GM19467 (cell line): ENCODE measurements at regions not wholly inside any gene's neighbourhood (a gene's known extent, or its start where the extent isn't known, plus 50 kb on each side); places are given as distances from the start of the nearest gene placed in this dataset.

Source experiments
- ATAC-seq: cut with Tn5 transposase; IDR thresholded peaks from one replicate; pipeline ENCODE4 v1.9.1; 2021; ENCODE audit warnings: mild to moderate bottlenecking, moderate library complexity; ENCODE audit not compliant: unreplicated experiment

DNA sequence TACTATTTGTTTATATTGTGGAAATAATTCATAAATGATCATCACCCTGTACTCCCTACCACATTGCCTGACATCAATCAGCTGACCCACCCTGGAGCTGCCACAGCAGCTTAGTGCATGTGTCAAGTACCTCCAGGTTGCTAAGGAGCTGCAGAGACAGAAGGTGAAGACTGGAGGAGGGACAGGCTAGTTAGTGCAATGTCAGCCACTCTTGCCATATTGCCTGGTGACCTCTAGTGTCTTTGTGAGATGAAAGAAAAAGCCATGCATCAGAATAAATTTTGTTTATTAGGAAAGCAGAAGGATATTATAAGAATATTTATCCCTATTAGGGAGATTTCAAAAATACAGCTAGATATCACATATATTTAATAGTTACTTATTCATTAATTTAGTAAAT, 243.9 kb upstream of the FAT4 start:
- no peak for ATAC-seq

DNA sequence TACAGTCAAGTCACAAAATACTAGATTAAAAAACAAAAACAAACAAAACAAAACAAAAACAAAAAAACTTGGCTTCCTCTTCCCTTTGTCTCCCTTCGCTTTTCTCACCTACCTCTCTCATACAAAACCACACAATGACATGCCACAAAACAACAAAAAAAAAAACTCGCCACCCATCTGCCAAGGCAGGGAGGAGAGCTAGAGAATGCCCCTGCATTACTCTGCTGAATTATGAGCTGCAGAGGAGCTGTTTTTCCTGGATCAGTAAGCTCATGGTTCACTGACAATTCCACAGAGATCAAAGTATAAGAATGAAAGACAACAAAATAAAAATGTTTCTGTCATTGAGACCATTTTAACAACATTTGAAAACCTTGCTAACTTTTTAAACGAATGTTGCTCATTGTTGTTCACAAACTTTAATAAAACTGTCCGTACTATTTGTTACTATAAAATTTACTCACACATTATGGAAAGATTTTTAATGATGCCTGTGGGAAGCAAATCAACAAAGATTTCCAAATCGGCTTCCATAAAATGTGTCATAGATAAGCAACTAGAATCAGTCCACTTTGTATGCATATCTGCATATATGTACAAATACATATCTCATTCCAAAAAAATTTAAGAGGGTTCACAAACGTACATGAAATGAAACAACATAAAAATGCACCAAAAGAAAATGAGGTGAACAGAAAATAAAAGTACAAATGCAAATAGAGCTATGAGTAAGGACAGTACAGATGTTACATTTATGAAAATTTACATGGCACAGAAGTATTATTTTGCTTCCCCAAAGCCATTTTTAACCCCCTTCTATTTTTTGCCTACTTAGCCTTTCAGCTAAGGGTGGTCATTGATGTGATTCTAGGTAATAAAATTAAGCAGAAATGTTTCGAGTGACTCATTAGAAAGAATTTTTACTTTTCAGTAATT, 252.4 kb upstream of the FAT4 start:
- ATAC-seq: no peak

DNA sequence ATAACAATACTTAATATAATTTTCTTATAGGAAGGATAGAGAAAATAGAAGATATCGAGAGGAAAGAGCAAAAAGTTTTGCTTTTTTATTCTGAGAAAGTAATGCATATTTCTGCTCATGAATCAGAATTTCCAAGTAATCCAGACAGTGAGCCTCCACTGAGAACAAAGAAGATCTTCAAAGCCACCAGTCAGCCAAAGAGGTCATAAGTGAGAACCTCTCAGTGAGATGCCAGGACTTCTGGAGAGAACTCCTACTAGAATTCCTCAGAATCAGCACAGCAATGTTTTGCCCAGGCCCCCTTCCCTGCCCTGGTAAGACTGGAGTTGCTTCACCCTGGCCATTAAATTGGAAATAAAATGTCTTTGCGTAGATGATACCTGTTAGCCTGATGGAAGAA, 254.4 kb upstream of the FAT4 start:
- ATAC-seq: no peak

DNA sequence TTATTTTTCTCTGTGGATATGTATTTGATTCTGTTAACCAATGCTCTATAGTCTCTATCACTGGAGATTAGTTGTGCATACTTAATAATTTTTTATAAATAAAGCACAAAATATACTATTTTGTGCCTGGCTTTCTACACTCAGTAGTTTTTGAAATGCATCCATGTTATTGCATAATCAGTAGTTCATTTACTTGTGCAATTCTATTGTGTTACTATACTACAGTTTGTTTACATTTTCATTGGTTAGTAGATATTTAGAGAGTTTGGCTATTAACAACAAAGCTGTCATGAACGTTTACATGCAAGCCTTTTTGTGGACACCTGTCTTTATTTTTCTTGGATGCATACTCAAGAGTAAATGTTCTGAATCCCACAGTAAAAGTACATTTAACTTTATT, 265.0 kb upstream of the FAT4 start:
- no peak for ATAC-seq

DNA sequence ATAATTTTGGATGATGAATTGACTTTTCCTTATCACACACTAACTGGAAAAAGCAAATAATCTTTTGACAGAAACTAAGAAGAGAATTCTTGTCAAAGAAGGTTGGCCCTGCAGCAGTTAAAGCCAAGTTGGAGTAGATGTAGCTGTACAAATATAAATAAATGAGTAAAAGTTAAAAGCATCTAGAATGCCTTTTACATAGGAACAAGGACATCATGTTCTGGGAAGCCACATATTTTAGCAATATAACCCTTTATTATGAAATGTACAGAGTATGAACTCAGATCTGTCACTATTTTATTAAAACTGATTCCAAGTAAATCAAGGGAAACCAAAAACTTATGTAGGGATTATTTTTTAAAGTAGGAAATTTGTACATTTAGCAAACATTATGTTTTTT, 269.4 kb upstream of the FAT4 start:
- no peak for ATAC-seq

DNA sequence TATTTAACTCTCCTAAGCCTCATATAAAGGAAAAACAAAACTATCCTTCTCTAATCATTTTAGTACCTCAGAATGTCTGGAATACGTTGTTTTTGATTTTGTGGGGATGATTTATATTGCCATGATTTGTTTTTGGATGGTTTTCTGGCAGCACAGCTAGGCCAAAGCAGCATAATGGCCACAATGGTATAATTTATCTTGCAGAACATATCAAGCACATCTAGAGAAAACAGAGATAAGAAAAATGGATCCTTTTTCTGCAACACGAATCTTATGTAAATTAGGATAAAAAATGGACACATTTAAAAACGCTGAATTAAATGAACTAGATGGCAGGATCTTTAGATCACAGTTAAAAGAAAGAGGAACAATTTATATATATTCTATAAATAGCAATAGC, 269.9 kb upstream of the FAT4 start:
- no peak for ATAC-seq

DNA sequence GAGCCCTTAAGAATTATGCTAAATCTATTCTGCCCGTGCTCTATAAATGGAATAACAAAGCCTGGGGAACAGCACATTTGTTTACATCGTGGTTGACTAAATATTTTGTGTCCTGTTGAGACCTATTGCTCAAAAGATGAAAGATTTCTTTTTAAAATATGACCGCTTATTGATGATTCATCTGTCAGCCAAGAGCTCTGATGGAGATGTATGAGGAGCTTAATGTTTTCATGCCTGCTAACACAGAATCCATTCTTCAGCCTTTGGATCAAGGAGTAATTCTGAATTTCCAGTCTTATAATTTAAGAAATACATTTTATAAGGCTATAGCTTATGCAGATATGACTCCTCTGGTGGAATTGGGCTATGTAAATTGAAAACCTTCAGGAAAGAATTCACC, 271.3 kb upstream of the FAT4 start:
- no peak for ATAC-seq

DNA sequence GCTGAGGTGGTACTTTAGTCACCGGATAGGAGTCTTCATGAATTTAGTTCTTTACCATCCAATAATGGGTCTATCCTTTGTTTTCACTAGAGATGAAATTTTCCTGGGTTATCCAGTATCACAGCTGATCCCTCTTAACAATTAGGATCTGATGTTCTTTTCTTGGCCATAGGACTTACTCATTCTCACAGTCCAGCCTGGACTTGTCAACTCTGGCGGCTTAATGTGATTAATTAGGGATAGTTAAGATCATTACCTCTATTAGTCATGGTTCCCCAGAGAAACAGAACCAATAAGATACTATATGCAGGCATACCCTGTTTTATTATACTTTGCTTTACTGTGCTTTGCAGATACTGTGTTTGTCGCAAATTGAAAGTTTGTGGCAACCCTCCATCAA, 272.7 kb upstream of the FAT4 start:
- ATAC-seq: no peak

DNA sequence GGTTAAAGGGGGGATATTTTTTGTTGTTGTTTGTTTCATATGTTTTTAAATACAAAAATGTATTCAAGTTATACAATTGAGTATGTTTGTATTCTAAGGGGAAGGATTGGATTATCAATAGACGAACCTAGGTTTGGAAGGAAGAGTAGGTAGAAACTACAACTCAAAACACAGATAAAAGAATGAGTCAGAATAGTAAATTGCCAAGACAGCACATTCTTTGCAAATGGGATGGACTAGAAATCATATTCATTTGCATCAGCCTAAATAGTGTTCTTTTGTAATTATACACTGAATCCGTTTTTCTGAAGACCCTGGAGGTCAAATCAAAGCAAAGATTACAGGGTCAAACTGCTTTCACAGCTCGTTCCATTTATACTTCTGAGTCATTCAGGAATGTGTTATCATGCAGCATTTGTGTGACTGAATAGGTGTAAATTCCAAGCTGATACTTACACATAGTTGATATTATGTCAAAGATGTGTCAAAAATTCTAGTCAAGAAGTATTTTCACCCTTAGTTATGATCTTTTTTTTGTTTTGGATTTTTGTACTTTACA, 273.3 kb upstream of the FAT4 start:
- no peak for ATAC-seq

DNA sequence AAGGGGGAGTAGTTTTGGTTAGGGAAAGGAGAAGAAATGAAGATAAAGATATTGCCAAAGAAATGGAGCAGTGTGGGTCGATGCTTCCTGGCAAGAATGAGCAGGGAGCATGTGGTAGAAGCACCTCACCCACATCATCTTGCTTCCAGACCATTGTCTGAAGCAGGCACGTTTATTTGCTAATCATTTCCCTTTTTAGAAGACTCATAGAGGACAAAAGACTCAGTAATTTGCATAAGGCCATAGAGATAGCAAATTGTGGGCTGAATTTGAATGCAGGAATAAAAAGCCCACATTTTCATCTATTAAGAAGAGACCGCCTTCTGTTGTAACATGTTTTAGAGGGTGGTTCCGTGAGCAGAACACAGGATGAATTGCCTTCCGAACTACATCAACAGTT, 275.2 kb upstream of the FAT4 start:
- no peak for ATAC-seq

DNA sequence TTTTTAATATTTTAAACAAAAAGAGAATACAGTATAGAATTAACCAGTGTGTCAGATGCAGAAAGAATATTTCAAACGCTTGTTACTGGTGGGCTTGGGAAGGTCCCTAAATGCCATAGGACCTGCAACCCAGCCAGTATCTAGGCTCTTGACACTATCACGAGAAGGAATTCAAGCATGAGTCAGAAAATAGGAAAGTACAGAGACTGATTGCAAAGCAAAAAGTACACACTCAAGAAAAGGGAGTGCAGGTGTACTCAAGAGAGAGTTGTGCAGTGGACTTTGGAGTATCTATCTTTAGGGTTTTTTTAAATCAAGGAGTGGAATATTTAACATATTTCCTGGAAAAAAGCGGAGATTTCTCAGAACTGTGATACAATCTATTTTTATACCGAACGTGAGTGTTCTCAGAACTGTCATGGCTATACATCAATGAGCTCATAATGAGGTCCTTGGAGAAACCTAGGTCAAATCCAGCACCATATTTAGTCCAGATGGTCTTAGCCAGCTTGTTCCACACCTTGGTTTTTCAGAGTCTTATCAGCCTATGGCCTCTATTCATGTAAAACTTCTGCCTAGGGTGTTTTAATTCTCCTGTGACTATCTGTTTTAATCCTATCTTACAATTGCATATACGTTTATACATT, 291.8 kb upstream of the FAT4 start:
- no peak for ATAC-seq

DNA sequence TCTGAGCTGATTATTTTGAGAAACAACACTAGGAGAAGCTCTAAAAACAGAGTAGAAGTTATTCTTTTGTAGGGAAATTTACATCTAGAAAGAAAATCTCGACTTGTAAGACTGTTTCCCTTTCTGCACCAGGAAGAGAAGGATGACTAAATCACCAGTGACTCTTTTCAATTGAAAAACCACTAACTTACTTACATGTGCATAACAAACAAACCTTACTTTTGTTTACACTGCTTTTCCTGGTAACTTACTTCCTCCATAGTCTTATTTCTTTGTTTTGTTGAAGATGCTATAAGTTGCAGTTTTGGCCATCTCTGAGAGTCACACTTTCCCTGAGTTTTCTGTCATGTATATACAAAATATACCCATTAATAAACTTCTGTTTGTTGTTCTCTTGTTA, 293.6 kb upstream of the FAT4 start:
- no peak for ATAC-seq

DNA sequence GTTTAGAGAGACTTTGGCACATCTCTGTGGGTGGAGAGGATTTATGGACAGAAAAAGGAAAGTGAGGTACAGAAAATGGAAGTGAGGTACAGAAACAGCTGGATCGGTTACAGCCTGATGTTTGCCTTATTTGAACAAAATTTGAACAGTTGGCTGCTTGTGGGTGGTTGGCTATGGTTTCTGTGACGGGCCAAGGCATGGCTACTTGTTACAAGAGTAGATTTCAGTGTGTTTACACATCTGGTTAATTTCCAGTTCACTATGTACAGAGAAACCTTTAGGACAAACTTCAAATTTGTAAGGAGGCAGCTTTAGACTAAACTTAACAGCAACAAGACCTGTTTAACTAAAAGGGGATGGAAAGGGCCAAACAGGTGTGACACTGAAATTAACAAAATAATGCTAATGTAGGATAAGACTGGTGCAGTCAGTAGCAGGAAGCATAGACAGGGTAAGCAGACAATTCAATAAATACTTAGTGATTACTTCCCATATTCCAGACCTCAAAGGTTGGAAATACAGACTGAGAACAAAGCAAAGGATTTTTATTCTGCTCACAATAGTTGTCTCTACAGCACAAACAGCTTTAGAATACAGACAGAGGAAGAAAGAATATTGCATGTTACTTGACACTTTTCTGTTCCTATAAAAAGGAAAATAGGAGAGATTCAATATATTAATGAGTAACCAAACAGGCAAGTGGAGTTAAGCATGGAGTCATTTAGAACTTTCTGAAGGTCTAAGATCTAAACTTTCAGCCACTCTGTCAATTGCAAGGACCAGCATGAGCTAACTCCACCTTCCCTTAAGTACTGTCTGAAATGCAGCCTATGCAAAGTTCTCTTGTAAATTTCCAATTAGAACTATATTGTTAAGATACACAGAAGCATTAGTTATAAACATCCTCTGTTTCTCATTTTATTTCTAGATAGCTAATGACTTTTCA, 294.4 kb upstream of the FAT4 start:
- ATAC-seq: no peak

DNA sequence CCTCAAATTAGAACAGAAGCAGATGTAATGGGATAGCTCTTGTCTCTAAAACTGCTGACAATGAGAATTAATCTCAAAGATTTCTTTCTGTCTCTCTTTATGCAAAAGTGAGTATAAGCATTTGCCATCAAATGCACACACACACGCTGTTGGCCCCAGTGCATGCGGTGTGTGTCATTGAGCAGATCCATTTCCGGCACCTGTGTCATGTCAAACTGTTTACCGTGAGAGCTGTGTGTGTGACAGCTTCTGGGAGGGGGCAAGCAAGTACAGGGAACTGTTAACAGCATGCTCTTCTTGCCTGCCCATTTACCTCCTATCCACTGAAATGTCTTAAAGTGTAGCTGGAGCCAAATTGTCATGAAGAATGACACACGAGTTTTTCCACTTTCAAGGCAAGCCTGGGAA, 297.9 kb upstream of the FAT4 start:
- ATAC-seq: no peak

DNA sequence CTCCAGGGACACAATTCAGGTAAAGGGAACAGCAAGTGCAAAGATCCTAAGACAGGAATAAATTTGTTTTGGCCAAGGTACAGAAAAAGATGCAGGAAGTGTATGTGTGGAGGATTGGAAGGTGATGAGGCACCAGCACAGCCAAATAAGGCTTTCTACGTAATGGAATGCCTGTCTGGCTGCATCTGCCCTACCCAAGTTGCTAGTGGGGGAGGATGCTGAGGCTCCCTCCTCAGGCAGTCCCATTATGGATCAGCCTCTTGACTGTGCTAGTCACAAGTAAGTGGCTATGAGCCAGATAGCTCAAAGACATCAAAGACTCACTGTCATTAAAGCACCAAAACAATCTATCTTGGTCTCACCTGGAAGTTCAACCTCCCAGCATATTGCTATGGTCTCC, 300.9 kb upstream of the FAT4 start:
- ATAC-seq: no peak

DNA sequence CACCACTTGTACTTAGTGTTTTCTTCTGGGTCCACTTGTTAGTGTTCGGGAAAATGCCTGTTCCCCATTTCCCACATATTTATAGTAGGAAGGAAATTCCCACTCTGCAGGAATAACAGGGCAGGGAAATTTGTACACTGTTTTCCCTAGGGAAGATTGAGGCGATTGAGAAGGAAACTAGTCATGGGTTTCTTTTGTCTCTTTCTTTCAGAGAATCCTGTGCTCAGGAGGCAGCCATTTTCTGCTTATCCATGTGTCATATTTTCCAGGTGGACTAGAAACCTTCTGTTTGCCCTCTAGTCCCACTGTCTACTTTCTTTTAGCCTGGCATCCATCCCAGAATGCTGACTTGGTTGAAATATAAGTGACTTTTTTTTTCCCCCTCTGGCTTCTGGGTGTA, 299.1 kb upstream of the ANKRD50 start:
- ATAC-seq: no peak

DNA sequence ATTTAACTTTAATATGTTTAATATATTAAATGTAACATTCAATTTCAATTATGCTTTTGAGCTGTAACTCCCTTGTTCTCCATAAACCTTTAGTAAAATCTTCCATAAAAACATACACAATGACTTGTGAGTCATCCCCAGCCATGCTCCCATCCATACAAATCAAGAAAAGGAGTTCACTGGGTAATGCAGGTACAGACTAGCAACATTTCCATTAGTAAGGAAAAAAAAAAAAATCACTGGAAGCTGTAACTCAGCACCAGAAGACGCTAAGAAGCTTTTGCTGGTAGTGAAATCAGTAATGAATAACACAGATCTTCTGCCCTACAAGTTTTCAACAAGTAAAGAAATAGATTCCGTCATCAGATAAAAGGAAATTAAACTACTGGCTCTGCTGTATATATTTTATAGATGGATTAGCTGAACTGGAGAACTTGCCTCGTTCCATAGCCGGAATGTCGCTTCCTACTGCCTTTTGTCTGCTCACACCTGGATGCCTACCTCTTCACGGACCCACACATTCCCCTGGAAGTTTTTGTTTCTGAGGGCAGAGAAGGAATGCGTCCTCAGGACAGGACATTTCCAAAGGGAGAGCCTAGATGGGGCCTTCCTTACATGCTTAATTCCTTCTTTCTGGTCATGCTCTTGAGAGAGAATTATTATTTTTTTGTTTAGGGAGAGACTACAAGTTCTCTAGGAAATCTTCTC, 298.4 kb upstream of the ANKRD50 start:
- ATAC-seq: no peak

DNA sequence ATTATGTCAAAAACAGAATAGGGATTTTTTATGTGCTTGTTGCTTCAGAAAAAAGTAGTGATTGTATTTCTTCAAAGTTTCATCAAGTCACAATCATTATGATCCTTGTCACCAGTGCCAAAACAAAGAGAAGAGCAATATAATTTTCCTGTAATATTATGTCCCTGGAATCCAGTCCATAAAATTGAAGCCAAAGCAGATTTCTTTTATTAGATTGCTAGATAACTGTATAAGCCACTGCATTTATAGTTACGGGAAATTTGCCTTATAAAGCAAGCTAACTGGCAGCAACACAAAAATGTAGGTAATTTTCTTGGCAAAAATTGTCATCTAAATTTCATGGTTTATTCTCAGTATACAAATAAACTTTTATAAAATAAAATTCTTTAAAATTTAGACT, 296.1 kb upstream of the ANKRD50 start:
- no peak for ATAC-seq

DNA sequence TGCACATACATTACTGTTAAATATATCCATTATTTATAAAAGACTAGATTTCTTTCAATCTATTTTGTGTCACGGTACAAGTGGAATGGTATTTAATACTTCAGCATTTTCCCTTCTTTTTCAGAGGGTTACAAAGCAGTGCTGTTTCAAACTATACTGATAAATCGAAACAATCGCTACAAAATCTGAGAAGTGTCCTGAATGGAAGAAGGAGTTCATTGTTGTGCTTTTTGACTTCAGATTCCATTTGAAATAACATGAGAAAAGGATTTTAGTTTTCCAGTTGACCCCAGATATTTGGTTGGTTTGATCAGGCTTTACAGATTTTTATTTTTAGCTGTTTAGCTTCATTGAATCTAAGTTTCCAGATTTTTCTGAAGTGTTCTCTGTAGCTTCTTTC, 292.1 kb upstream of the ANKRD50 start:
- ATAC-seq: no peak

DNA sequence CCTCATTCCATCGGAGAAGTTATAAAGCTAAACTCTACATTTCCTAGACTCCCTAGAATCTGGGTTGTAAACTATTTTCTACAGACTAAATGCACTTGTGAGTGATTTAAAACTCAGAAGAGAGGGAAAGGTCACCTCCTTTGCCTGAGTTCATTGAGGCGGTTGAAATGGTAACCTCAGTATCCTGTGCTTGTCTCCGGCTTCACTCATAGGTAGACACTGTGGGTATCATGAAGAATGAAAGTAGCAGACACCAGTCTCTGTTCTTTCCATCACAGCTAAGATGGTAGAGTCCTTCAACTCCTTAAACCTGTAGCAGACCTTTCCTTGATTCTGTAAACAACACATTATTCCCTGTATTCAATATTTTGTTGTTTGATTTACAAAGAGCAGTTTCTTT, 291.3 kb upstream of the ANKRD50 start:
- no peak for ATAC-seq

DNA sequence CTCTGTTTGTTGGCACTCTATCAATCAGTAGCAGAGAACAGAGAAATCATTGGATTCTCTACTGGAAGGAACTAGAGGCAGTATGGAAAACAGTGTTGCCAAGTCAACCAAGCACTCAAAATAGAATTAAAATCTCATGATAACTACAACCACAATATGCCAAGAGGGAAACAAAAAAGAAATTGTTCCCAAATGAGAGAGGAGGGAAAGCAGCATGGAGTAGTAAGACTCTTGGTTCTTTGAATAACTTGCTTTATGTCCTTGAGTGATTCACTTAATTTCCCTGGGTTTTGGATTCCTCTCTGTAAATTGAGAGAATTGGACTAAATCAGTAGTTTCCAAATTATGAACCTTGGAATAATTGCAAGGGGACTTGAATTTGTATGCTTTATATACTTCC, 285.5 kb upstream of the ANKRD50 start:
- ATAC-seq: no peak
